ENCODE measurements at regions not wholly inside any gene's neighbourhood (a gene's known extent, or its start where the extent isn't known, plus 50 kb on each side); places are given as distances from the start of the nearest gene placed in this dataset.
"Not testable (repeated sequence)": the region's sequence is repeated elsewhere in the genome, so short reads cannot be mapped to it uniquely, and the experiment has no call there.

DNA sequence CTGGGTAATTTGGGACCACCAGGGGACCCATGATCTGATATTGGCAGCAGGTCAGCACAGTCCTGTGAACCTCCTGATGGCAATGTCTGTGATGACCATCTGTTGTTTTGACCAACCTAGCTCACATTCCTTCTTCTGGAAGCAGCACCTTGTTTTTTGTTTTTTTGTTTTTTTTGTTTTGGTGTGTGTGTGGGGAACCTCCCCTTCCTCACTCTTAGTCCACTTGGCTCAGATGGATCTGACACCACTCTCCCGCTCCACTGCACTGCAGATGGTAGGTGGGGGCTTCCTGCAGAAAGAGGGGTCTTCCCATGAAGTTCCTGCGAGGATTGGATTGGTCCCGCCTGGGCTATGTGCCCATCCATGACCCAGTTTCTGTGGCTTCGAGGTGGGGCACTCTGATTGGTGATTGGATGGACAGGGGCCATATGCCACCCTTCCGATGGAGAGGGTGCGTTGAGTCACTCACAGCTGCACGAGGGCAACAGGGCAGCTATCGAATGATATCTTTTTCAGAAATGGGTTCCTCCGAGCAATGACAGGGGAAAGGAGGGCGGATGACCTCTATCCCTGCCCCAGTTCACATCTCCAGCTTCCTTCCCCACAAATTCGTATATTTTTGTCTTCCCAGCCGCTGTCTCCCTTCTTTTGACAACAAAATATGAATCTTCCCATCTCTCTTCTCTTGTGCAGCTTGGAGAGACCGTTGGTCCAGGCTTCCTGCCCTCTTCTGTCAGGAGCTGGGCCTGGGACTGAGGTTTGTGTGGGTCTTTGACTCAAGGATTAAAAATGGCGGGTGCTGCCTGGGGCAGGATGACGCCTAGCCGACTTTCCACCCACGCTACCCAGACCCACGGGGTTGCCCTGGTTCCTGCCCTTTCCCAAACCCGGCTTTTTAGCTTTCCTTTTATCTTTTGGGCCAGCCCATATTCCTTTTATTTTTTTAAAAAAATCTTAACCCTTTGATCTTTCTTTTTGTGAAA is 132.1 kb upstream of the KCNG1 start:
- no peak for DNase-seq

DNA sequence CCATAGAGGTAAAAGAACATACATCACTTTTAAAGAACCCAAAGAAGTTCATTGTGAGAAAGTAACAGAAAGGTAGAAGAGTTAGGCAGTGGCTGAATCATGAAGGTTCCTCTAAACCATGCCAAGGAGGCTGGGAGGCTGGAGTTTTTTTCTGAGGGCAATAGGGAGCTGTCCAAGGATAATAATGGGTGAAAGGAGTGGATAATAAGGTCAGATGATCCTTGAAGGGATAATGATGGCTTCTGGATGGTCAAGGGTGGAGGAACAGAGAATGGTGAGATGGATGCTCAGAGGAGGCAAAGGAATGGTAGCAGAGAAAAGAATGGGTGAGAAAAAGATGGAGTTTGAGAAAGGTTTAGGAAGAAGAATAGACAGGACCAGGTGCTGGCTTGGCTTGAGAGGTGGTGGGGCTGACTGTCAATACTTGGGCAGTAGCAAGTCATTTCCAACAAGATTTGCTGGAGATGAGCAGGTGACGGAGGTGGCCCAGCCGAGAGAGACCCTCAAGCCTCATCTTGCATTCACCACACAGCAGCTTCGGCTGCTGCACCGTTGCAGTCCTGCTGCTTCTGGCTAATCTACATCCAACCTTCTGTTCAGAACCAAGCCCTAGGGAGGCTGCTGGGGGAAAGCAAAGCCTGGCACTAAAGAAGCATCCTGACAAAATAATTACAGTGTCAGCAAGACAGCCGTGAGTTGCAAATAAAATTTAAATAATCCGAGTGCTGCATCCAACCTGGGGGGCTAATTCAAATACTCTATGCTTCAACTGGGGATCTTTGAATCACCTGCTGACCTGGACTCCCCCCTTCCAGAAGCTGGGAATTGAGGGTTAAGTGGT is 131.2 kb upstream of the KCNG1 start:
- no peak for DNase-seq

DNA sequence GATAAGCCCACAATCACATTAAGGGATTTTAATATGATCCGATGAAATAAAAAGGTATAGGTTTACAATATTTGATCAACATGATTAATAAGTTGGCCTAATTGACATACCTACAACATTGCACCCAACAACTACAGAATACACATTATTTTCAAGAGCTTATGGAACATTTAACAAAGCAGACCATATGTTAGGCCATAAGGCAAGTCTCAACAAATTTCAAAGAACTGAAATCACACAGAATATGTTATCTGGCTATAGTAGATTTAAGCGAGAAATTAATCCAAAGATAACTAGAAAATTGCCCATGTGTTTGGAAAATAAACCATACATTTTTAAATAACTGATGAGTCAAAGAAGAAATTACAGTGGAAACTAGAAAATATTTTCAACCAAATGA is 126.0 kb upstream of the KCNG1 start:
- DNase-seq: no peak

DNA sequence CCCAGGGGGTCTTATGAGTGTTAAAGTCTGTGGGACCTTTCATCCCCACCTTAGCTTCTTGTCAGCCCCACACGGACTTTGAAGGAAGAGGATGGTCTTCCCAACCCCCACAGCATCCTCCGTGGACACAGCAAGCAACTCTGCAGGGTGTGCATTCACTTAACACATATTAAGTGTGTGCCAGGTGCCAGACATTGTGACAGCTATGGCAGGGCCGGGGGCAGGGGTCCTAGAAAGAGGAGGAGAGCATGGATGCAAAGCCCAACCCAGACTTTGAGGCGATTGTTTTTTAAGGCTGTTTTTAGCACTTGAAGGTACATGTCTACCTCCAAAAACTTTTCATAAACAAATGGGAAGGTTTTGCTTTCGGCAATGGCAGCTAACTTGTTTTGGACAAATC is 121.6 kb upstream of the KCNG1 start:
- DNase-seq: no peak

DNA sequence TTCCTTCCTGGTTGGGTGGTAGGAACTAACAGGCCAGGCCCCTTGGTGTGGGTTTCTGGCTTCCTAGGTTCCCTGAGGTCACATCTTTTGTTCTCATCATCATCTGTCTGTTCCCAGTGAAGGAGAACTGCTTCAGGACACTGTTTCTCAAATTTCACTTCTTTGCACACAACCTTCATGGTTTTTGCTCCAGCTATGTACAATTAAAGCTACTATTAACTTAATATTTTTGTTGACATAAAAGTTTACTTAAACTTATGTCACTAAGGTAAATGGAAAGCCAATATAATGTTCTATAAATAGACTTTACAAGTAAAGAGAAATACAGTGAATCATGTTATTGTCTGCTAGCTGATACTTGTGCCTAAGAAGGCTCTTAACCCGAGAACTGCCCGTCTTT is 120.7 kb upstream of the KCNG1 start:
- no peak for DNase-seq

DNA sequence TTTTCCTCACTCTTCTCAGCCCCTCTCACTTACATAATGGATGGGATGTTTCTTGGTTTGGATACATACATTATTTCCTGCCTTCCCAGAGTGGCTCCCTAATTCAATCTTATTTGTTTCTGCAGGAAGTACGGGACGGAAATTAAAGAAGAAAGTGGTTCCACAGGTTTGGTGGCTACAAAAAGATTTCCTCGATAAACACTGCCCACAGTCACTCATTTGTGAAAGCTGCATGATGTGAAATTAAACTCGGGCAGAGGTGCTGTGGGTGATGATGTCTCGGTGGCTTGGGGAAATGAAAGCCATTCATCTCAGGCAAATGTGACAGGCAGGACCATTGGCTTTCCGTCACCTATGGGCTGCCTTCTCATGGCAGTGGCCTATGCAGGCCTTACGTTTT is 119.5 kb upstream of the KCNG1 start:
- DNase-seq: no peak

DNA sequence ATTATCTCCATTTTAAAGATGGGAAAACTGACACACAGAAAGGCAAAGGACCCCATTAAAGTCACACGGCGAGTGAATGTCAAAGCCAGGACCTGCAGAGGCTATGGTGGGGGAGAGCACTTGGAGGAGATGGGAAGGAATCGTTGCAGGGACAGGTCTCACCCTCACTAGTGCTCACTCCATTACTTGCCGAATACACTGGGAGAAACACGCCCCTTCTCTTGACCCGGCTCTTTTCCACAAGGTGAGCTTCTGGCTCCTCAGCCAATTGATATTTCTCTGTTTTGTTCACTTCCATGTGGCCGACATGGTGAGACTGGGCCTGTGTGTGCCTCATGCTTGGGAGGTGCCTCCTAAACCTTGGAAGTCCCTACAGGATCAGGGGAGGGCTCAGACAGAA is 117.8 kb upstream of the KCNG1 start:
- DNase-seq: no peak

DNA sequence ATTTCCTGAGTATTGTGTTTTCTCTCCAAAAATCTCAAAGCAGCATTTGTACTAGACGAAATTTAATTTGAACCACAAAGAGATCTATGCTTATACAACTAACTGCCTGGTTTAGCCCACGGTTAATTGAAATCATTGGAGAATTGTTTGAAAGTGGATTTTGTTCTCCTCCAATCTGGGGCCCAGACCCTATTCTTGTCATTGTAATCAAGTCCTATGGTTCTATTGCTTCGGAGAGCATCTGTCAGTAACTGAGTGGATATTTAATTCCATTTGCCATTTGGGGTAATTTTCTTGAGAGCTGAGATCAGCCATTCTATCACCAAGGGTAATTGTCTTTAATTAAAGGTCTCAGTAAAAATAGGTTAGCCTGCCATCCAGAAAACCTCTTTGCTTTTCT is 117.0 kb upstream of the KCNG1 start:
- DNase-seq: peak; percentile 98

DNA sequence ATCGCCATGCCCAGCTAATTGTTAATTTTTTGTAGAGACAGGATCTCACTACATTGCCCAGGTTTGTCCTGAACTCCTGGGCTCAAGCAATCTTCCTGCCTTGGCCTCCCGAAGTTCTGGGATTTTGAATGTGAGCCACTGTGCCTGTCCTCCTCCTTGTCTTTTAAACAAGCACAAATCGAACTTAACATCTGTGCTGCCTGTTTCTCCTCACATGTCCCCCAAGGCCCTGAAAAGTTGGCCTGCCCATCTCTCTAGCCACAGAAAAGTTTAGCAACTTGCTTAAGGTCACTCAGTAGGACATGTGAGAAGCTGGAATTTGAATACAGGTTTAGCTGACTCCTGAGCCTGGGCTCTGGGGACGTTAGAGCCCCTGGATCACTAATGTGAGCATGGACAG is 115.7 kb upstream of the KCNG1 start:
- DNase-seq: no peak

DNA sequence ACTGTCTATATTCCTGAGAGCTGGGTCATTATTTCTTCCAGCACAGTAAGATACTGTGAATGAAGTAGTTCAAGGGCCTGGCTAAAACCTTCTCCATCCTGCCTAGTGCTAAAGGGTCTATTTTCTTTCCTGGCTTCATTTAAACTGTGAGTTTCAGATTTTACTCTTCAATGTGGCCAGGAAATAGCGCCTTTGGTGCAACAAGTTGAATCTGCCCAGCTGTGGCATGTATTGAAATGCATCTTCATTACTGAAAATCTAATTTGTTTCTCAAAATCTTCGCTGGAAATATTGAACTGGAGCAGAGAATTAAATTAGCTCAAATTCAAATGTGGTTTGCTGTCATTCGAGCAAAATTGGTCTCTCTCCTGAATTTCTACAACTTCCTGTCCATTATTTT is 114.6 kb upstream of the KCNG1 start:
- DNase-seq: no peak

DNA sequence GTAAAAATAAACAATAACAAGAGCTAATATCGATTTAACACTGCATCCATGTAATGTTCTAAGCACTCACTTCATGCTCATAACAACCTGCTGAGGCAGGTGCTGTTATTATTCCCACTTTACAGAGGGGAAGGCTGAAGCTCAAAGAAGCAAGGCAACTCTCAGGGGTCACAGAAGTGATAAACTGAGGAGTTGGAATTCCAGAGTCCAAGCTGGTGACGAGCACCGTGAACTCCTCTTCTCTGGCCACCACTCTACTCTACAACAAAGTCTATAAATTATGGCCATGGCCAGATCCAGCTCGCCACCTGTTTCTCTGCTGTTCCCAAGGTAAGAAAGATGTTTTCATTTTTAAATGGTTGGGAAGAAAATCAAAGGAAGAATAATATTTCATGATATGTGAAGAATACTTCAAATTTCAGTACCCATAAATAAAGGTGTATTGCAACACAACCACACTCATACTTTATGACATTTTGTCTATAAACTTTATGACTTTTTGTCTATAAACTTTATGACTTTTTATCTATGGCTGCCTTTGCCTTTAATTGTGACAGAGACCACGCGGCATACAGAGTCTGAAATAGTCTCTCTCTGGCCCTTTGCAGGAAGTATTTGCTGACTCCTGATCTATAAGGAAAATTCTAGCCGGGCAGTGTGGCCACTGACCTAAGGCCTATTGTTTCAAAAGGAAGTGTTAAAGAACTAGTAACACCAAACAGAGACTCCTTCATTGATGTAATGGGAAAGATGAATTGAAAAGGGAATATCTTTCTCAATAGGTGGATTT is 113.2 kb upstream of the KCNG1 start:
- DNase-seq: no peak

DNA sequence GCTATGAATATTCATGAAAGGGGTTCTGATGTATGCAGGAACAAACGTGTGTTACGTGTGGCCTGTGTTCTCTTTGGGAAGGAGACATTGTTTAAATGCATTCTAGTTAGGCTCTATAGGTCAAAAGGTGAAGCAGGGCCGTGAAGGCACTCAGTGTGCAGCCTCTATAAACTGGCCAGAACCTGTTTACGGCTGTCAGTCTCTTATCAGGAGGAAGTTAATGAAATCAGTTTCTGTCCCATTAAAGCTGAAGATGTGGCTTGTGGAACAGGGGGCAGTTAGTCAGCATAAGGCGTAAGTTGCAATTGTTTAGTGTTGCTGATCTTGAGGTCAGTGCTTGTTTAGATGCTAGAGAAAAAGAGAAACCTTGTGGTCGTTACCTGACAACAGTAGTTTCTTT is 111.5 kb upstream of the KCNG1 start:
- DNase-seq: no peak

DNA sequence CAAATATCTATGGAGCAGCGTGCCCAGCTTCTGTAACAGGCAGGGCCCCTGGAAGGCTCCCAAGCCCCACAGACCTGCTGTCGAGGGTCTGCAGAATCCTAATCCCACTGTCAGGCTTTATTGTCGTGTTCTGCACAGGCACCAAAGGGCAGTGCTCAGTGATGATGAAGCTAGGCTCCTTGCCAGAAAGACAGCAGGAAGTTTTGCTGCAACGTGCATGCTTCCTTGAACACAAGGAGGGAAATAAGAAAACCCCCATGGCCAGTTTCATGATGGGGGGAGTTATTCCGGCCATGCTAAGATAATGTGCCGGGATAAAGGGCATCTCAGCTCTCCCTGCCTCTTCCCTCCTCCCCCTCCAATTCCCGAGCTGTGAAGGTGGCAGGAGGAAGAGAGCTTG is 109.4 kb upstream of the KCNG1 start:
- no peak for DNase-seq

DNA sequence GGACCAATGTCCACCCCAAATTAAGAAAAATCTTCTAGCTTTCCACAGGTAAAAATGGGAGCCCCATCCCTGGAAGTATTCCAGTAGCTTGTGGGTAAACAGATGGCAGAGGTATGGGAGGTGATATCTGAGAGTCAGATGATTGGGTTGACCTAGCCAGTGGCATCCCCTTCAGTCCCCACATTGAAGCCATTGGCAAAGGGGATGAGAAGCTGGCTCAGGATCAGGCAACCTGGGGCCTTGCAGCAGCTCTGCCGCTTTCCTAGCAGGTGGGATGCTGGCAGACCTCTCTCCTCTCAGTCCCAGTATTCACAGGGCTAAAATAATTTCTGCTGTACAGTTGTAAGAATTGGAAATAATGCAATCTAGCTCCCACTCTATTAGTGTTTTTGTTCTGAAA is 108.9 kb upstream of the KCNG1 start:
- DNase-seq: no peak

DNA sequence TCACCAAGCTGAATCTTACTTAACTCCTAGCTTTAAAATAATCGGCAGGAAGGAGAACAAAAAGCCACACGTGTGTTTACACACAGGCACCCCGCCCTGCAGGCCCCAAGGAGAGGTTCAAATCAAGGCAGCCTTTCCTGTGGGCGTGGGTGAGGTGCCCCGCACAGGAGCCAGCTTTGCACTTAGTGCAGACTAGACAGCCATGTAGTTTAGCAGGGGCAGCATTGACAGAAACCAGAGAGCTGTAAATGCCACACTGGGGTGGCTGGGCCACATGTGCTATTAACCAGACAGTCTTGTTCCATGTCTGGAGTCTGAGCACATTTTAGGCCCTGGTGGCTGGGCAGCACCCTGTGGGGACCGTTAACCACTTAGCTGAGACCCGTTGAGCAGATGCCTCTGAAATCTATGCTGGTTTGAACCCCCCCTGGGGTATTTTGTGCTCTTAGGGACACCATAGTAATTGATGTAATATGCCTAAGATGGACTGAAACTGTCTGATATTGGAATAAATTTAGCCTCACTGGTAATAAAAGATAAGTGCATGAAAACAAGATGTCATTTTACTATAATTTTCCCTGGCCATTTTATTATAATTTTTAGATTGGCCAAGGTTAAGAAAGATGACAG is 106.4 kb upstream of the KCNG1 start:
- DNase-seq: no peak

DNA sequence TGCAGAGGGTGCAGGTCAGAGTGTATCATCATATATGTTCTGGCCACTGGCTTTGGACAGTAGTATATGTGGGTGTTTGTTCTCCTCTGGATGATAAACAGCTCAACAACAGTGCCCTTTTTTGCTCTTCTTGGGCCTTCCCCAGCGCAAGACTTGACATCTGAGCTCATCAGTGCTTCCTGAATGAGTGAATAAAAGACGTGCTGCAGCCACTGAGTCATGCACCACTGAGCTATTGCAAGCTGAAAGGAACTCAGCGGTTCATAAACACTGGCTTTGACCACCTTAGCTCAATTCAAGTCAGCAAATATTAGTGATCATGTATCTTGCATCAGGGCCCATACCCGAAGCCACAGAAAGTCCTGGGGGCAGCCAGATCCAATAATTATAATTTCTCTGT is 105.3 kb upstream of the KCNG1 start:
- no peak for DNase-seq

DNA sequence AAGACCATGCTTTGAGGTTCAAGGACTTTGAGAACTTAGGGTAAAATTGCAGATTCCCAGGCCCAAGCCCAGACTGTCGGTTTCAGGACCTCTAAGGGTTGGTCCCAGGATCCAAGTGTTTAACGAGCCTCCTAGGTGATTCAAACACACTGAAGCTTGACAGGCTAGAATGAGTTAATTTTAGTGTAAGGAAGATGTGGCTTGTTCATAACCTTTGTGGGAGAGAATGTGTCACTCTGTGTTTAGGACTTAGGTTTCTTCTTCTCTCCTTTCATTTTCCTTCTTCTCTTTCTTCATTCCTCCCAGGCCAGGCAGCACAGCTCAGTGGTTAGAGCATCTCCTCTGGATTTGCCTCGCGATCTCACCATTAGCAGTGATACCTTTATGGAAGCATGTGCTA is 104.8 kb upstream of the KCNG1 start:
- no peak for DNase-seq

DNA sequence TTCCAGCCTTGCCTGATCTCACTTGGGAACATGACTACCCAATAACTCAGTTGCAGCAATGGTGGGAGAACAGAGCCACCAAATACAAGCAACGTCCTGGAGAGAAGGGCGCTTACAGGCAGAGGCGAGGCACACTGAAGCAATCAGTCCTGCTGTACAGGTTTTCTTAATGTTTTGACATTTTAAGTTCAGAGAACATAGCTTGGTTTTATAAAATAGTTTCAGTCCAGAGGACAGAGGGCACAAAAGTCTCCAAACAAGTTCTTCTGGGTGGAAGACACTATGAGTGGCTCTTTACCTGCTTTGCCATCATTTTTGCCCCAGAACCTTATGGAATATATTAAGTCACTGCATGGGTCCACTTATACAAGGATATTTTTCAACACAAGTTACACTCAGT is 103.4 kb upstream of the KCNG1 start:
- no peak for DNase-seq

DNA sequence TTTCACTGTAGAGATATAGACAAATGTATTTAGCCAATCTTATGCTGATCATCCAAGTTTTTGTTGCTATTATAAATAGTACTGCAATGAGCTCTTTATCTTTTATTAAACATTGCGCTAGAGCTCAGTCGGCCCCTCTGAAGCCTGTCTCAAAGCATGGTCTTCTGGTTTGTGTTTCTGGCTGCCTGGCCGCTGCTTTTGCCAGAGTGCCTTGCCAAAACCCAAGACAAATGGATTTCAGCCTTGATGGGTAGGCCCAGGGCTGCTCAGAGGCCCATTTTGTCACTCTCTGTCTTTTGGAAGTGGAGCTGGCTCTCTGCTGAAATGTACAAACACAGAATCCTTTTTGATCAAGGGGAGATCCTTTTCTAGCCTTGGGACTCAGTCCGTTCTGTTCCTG is 102.9 kb upstream of the KCNG1 start:
- no peak for DNase-seq

DNA sequence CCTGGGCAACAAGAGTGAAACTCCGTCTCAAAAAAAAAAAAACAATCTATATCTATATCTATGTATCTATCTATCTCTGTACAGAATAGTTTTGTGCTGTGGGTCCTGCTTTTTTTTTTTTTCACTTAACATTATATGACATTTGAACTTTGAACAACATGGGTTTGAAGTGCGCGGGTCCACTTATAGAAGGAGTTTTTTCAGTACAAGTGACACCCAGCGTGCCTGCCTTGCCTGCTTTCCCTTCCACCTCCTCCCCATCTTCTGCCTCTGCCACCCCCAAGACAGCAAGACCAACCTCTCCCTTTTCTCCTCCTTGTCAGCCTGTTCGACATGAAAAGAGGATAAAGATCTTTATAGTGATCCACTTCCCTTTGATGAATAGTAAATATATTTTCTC is 102.2 kb upstream of the KCNG1 start:
- DNase-seq: no peak

DNA sequence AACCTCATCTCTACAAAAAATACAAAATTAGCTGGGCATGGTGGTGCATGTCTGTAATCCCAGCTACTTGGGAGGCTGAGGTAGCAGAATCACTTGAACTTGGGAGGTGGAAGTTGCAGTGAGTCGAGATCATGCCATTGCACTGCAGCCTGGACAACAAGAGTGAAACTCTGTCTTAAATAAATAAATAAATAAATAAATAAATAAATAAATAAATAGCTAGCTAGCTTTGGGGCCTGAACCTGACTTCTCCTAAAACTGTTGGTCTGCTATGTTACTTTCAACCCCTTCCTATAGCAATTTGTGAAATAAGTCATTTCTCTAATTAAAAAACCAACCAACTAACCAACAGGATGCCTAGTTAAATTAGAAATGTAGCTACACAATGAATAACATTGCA is 101.0 kb upstream of the KCNG1 start:
- not testable (repeated sequence) for DNase-seq

DNA sequence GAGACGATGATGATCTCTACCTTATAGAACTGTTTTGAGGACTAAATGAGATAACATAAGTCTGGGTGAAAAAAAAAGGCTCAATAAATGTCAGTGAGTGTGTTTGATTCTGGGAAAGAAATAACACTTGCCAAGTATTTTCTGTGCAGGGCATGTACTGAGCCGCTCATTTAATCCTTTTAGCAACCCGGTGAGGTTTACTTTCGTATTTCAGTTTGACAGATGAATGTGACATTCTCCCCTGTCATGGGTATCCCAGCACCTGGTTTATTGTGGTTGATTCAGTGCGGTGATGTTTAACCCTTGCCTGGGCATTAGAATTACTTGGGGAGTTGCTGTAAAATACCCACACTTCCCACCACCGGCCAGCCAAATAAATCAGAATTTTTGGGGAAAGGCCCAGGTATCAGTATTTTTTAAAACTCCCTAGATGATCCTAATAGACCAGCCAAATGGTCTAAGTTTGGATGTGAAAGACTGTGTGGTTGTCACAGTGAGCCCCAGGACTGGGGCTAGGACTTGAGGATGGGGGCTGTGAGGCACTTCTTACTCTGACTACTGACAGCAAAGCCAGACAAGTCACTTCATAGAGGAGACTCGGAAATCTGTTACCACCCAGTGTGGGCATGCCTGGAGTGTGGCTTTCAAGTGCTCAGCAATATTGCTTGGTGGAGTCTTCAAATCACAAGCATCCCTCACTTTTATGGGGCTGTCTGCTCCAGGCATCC is 100.2 kb upstream of the KCNG1 start:
- DNase-seq: no peak
